GM19035 (cell line): ENCODE measurements at regions not wholly inside any gene's neighbourhood (a gene's known extent, or its start where the extent isn't known, plus 50 kb on each side); places are given as distances from the start of the nearest gene placed in this dataset.
"Not testable (repeated sequence)": the region's sequence is repeated elsewhere in the genome, so short reads cannot be mapped to it uniquely, and the experiment has no call there.

Source experiments
- ATAC-seq: cut with Tn5 transposase; IDR thresholded peaks from one replicate; pipeline ENCODE4 v1.9.1; 2021; ENCODE audit not compliant: unreplicated experiment

- no peak for ATAC-seq
Measured at GRCh38 chr13:34721631-34722595, 220.2 kb upstream of the NBEA start.

- no peak for ATAC-seq
Measured at GRCh38 chr13:34722922-34723321, 219.1 kb upstream of the NBEA start.

GRCh38 chr13:34730961-34731360 lies 211.1 kb upstream of the NBEA start:
- ATAC-seq: no peak

GRCh38 chr13:34731486-34731885 lies 210.6 kb upstream of the NBEA start:
- ATAC-seq: no peak

GRCh38 chr13:34733721-34734120 lies 208.3 kb upstream of the NBEA start:
- no peak for ATAC-seq

GRCh38 chr13:34734932-34735331 lies 207.1 kb upstream of the NBEA start:
- ATAC-seq: no peak

GRCh38 chr13:34738254-34738992 lies 203.6 kb upstream of the NBEA start:
- no peak for ATAC-seq

- ATAC-seq: not testable (repeated sequence)
Measured at GRCh38 chr13:34747056-34747455, 195.0 kb upstream of the NBEA start.

- ATAC-seq: no peak
Measured at GRCh38 chr13:34747507-34747906, 194.6 kb upstream of the NBEA start.

- no peak for ATAC-seq
Measured at GRCh38 chr13:34748073-34748472, 194.0 kb upstream of the NBEA start.

GRCh38 chr13:34748596-34748995 lies 193.5 kb upstream of the NBEA start:
- ATAC-seq: no peak

GRCh38 chr13:34749046-34749445 lies 193.0 kb upstream of the NBEA start:
- no peak for ATAC-seq

- no peak for ATAC-seq
Measured at GRCh38 chr13:34750078-34750931, 191.8 kb upstream of the NBEA start.

GRCh38 chr13:34751044-34751443 lies 191.0 kb upstream of the NBEA start:
- ATAC-seq: no peak

- no peak for ATAC-seq
Measured at GRCh38 chr13:34751492-34751891, 190.6 kb upstream of the NBEA start.

GRCh38 chr13:34752283-34752960 lies 189.6 kb upstream of the NBEA start:
- no peak for ATAC-seq

- ATAC-seq: no peak
Measured at GRCh38 chr13:34756136-34756535, 185.9 kb upstream of the NBEA start.

- no peak for ATAC-seq
Measured at GRCh38 chr13:34756572-34756971, 185.5 kb upstream of the NBEA start.

GRCh38 chr13:34757441-34757840 lies 184.6 kb upstream of the NBEA start:
- no peak for ATAC-seq

- ATAC-seq: no peak
Measured at GRCh38 chr13:34758628-34759027, 183.4 kb upstream of the NBEA start.

GRCh38 chr13:34762312-34762711 lies 179.8 kb upstream of the NBEA start:
- ATAC-seq: no peak
